HG03280 (cell line): ENCODE measurements at regions not wholly inside any gene's neighbourhood (a gene's known extent, or its start where the extent isn't known, plus 50 kb on each side); places are given as distances from the start of the nearest gene placed in this dataset.

ENCODE experiments used
- ATAC-seq: cut with Tn5 transposase; IDR thresholded peaks from one replicate; pipeline ENCODE4 v1.9.1; 2021; ENCODE audit warnings: mild to moderate bottlenecking, moderate library complexity; ENCODE audit not compliant: unreplicated experiment

GRCh38 chr18:56383349-56383748, 255.0 kb downstream of the TXNL1 start:
- ATAC-seq, result no peak

GRCh38 chr18:56382541-56382940, 255.9 kb downstream of the TXNL1 start:
- ATAC-seq, result no peak

GRCh38 chr18:56381196-56381595, 257.2 kb downstream of the TXNL1 start:
- ATAC-seq, result no peak

- no peak for ATAC-seq
Measured at GRCh38 chr18:56380685-56381084, 257.7 kb downstream of the TXNL1 start.

GRCh38 chr18:56379256-56379655, 259.1 kb downstream of the TXNL1 start:
- no peak for ATAC-seq

- no peak for ATAC-seq
Measured at GRCh38 chr18:56377231-56377630, 261.2 kb downstream of the TXNL1 start.

- no peak for ATAC-seq
Measured at GRCh38 chr18:56374007-56374655, 264.3 kb downstream of the TXNL1 start.

- no peak for ATAC-seq
Measured at GRCh38 chr18:56373601-56374000, 264.8 kb downstream of the TXNL1 start.

GRCh38 chr18:56368066-56368465, 270.3 kb downstream of the TXNL1 start:
- no peak for ATAC-seq

GRCh38 chr18:56358608-56359280, 279.6 kb downstream of the TXNL1 start:
- ATAC-seq, result no peak

GRCh38 chr18:56353663-56354260, 284.6 kb downstream of the TXNL1 start:
- no peak for ATAC-seq

- ATAC-seq, result no peak
Measured at GRCh38 chr18:56351911-56352500, 286.4 kb downstream of the TXNL1 start.

- no peak for ATAC-seq
Measured at GRCh38 chr18:56337507-56337906, 300.9 kb downstream of the TXNL1 start.

- ATAC-seq, result no peak
Measured at GRCh38 chr18:56333839-56334238, 304.6 kb downstream of the TXNL1 start.

GRCh38 chr18:56333146-56333545, 305.2 kb downstream of the TXNL1 start:
- ATAC-seq, result no peak

- no peak for ATAC-seq
Measured at GRCh38 chr18:56332371-56332770, 306.0 kb downstream of the TXNL1 start.

- ATAC-seq, result no peak
Measured at GRCh38 chr18:56330366-56331110, 307.9 kb downstream of the TXNL1 start.

GRCh38 chr18:56329536-56329935, 308.9 kb downstream of the TXNL1 start:
- no peak for ATAC-seq

- ATAC-seq, result no peak
Measured at GRCh38 chr18:56327191-56327885, 311.1 kb downstream of the TXNL1 start.

- no peak for ATAC-seq
Measured at GRCh38 chr18:56326336-56327072, 311.9 kb downstream of the TXNL1 start.
